ENCODE measurements at regions not wholly inside any gene's neighbourhood (a gene's known extent, or its start where the extent isn't known, plus 50 kb on each side); places are given as distances from the start of the nearest gene placed in this dataset.

GRCh38 chr5:5950658-5951057 lies 427.7 kb downstream of the MED10 start:
- TF ChIP-seq CTCF (IDR thresholded peaks at IDR 0.05; ENCODE audit: extremely low read depth, missing control alignments): no peak
- DNase-seq (ENCODE audit: low spot score): no peak

GRCh38 chr5:5941486-5941885 lies 436.9 kb downstream of the MED10 start:
- no peak for TF ChIP-seq CTCF (IDR thresholded peaks at IDR 0.05; ENCODE audit: extremely low read depth, missing control alignments)
- DNase-seq (ENCODE audit: low spot score): no peak

- DNase-seq (ENCODE audit: low spot score): no peak
- no peak for TF ChIP-seq CTCF (IDR thresholded peaks at IDR 0.05; ENCODE audit: extremely low read depth, missing control alignments)
Observed at GRCh38 chr5:5939759-5940370, 438.5 kb downstream of the MED10 start.

GRCh38 chr5:5933651-5934050 lies 444.7 kb downstream of the MED10 start:
- DNase-seq (ENCODE audit: low spot score): no peak
- TF ChIP-seq CTCF (IDR thresholded peaks at IDR 0.05; ENCODE audit: extremely low read depth, missing control alignments): no peak

GRCh38 chr5:5932824-5933223 lies 445.5 kb downstream of the MED10 start:
- DNase-seq (ENCODE audit: low spot score): no peak
- no peak for TF ChIP-seq CTCF (IDR thresholded peaks at IDR 0.05; ENCODE audit: extremely low read depth, missing control alignments)

GRCh38 chr5:5930561-5930960 lies 447.8 kb downstream of the MED10 start:
- no peak for DNase-seq (ENCODE audit: low spot score)
- no peak for TF ChIP-seq CTCF (IDR thresholded peaks at IDR 0.05; ENCODE audit: extremely low read depth, missing control alignments)

- TF ChIP-seq CTCF (IDR thresholded peaks at IDR 0.05; ENCODE audit: extremely low read depth, missing control alignments): no peak
- no peak for DNase-seq (ENCODE audit: low spot score)
Observed at GRCh38 chr5:5929291-5930020, 448.9 kb downstream of the MED10 start.
